ENCODE measurements at regions not wholly inside any gene's neighbourhood (a gene's known extent, or its start where the extent isn't known, plus 50 kb on each side); places are given as distances from the start of the nearest gene placed in this dataset.

DNA sequence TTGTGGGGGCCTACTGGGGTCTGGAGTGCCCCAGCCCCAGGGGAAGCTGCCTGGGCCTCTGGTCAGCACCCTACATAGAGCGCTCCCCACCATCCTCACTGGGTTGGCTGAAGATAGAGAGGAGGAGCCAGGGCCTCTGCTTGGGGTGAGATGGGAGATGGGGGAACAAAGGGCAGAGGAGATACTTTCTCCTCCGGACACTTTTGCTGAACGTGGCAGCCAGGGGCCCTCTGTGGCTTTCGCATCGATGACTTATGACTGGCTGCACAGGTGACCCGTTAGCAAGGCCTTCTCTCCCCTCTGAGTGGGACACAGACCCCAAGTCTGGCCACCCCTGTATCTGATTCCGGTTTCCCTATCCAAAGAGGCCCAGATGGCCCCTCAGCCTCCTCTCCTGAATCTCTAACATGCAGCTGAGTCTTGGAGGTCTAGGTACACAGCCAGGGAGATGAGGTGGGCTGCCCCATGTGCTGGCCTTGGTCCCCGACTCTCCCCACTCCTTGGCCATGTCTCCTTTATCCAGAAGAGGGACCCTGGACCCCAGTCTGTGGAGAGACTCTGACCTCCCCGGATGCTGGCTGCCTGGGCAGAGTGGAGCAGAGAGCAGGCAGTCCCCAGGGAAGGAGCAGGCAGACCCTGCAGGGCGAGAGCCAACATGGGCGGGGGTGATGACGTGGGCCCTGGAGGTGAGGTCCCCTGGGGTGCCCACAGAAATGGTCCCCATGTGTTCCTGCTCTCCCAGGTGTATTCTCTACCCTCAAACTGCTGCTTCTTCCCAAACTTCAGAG is 59.3 kb upstream of the NECTIN1 start:
- no peak for DNase-seq

GRCh38 chr11:119787074-119787461 is 58.1 kb upstream of the NECTIN1 start:
- no peak for DNase-seq

GRCh38 chr11:119786431-119787073 is 57.6 kb upstream of the NECTIN1 start:
- DNase-seq: no peak

DNA sequence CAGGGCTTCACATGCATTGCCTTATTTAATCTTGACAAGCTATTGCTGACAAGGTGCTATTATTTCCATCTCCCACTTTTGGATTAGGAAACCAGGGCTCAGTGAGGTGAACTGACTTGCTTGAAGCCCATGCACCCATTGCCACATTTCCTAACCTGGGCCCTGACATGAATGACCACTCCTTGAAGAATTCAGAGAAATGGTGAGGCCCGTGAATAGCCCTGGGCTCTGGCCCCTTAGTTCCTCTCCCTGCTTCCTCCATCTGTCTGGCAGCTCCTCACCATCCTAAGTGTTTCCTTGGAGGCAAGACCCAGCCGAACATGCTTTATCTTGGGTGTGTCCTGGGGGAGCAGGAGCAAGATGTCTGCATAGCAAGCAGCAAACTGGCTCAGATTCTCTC is 56.1 kb upstream of the NECTIN1 start:
- no peak for DNase-seq

DNA sequence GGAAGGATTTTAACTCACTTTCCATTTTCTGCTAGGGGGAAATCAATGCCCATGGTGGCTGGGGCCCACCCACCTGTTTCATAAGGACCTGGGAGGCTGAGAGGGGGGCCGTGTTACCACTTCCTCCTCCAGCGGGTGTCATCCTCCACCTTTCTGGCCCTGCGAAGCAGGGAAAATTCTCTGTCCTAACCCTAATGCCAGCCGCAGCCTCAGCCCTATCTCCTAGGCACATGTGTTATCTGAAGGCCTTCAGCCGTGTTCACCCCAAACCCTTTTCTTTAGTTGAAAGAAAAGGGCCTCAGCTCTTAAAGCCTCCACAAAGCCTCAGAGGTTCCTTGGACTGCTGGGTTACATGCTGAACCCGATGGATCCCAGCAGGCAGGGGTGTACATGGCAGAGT is 55.4 kb upstream of the NECTIN1 start:
- no peak for DNase-seq

DNA sequence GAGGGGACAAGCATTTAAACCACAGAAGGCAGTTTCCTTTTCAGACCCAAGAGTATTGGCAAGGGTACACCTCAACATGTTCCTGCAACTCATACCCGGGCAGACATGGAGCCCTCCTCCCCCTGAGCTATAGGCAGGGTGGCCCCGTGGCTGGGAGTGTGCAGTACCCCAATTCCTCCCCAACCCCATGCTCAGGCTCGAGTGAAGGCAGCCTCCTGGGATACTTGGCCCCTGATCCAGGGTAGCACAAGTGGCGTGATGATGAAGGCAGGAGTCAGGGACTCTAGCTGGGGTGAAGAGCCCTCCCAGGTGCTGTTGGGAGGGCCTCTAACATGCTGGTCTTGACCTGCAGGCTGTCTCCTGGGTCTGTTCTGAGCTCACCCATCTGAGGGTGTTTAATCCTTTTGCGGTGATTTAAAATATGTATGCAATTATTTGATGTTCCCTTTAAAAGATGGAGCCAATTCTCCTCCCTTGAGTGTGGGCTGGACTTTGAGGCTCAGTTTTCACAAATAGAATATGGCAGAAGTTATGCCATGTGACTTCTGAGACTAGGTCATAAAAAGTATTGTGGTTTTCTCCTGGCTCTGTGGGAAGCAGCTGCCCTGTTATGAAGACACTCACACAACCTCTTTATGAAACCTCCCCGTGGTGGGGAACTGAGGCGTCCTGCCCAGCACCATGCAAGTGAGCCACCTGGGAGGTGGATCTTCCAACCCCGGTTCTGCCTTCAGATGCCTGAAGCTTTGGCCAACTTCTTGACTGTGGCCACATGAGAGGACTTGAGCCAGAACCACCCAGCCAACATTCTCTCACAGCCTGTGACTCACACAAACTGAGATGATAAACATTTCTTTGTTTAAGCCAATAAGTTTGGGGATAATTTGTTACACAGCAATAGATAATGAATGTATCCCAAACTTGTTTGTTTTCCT is 54.7 kb upstream of the NECTIN1 start:
- no peak for DNase-seq

DNA sequence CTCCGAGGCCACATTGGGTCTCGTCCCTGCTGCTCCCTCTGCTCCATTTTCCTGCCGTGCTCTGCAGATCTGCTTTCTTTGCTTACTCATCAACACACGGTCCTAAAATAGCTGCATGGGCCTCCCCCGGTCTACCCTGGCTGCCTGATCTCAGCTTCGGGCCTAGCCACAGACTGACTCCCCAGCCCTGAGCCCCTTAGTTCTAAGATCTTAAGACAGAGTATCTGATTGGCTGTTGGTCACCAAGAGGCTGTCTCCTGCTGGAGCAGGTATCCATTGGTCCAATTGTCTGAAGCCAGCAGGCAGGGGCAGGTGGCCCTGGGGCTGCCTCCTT is 53.7 kb upstream of the NECTIN1 start:
- DNase-seq: no peak

DNA sequence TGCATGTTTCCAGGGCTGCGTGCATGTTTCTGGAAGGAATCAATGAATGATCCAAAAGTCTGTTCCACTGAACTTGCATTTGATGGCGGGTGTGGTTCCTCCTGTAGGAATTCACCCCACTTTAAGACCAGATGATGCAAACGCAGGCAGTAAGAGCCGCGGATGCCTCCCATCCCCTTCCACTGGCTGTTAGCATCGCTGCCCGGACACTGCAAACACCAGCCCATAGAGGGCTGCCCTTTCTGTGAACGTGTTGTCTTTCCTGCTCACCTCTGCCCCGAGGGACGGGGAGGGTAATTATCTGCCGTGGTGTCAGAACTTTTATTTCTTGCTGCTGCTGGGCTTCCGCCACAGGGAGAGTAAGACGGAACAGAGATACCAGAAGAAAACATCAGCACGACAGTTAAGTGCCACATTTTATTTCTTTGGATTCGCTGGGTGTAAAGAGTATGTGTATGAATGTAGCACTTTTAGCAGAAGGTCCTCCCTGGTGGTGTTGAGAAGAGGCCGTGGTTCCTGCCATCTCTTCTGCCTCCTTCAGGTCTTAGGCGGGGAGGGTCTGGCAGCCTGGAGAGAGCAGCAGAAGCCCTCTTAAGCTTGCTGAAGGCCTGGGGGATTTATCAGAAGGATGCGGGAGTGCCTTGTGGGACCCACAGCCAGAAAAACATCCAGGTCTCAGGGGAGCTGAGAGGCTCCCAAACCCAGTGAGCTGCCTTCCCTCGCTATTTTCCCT is 53.2 kb upstream of the NECTIN1 start:
- DNase-seq: no peak

GRCh38 chr11:119780222-119780953 is 51.4 kb upstream of the NECTIN1 start:
- DNase-seq: no peak

DNA sequence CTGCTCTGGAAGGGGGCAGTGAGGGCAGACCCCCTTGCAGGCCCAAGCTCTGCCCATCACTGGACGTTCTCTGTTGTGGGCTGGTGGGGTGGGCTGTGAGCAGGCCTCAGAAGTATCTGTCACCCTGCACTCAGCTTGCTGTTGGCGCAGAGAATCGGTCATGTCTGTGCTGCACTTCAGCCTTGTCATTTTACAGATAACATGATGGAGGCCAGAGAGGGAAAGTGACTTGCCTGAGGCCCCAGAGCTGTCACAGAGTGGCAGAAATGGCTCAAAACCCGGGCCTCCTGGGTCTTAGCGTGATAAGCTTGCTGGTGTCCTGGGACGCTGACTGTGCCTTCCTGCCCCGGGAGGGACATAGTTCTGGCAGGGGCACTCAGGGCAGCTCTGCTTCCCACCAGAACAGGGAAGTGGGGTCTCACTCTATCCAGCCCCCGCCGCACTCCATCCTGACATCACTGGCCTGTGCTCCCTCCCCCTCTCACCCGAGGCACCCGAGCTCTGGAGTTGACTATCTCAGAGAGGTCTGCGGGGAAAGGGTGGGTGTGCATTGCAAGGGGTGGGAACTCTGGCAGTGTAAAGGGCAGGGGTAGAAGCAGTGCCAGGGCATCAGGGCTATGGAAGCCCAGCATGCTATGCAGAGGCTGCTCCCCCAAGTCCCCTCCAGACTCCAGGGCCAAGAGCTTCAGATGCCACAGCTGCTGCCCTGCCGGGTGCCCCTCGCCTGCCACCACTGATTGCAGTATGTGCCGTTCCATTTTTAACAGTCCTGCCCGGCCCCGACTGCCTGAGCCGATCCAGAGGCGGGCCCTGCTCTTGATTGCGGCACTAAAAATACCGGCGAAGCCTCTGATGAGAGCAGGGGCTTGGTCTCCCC is 50.4 kb upstream of the NECTIN1 start:
- no peak for DNase-seq

Data from EL (cell line).